Loucy (cell line): ENCODE measurements at regions not wholly inside any gene's neighbourhood (a gene's known extent, or its start where the extent isn't known, plus 50 kb on each side); places are given as distances from the start of the nearest gene placed in this dataset.

ENCODE experiments used
- H2AFZ ChIP-seq: fragments of 200-600 bp; sonication (generic); 2 replicates; pipeline ENCODE4 v1.6.0; 2016; ENCODE audit warnings: antibody characterized with exemption, mild to moderate bottlenecking, low read length, moderate library complexity
- H3F3A ChIP-seq: fragments of 200-600 bp; 2 replicates; pipeline ENCODE4 v1.6.0; 2016; ENCODE audit warnings: antibody characterized with exemption, low read depth, mild to moderate bottlenecking
- H3K27me3 ChIP-seq: fragments of 200-600 bp; sonication (generic); 2 replicates; pipeline ENCODE4 v1.6.1; 2014; ENCODE audit warnings: low read length, mild to moderate bottlenecking; ENCODE audit not compliant: insufficient read depth, poor library complexity, severe bottlenecking
- H3K36me3 ChIP-seq: fragments of 200-600 bp; sonication (generic); 2 replicates; pipeline ENCODE4 v1.6.1; 2016; ENCODE audit warnings: low read length; ENCODE audit not compliant: insufficient read depth
- H3K4me1 ChIP-seq: fragments of 200-600 bp; sonication (generic); 2 replicates; pipeline ENCODE4 v1.5.1; 2014; ENCODE audit warnings: low read length, mild to moderate bottlenecking; ENCODE audit not compliant: insufficient read depth, poor library complexity, severe bottlenecking
- H3K4me2 ChIP-seq: fragments of 200-600 bp; sonication (generic); 2 replicates; pipeline ENCODE4 v1.6.0; 2014; ENCODE audit warnings: antibody characterized with exemption, low read length, low read depth, mild to moderate bottlenecking; ENCODE audit not compliant: poor library complexity, severe bottlenecking
- H3K4me3 ChIP-seq: fragments of 200-600 bp; sonication (generic); 2 replicates; pipeline ENCODE4 v1.5.1; 2014; ENCODE audit warnings: low read length, mild to moderate bottlenecking, mixed read lengths; ENCODE audit not compliant: poor library complexity, severe bottlenecking
- H3K79me2 ChIP-seq: fragments of 200-600 bp; sonication (generic); 2 replicates; pipeline ENCODE4 v1.6.1; 2014; ENCODE audit warnings: low read length; ENCODE audit not compliant: insufficient read depth
- H3K9ac ChIP-seq: fragments of 200-600 bp; sonication (generic); 2 replicates; pipeline ENCODE4 v1.6.0; 2014; ENCODE audit warnings: mild to moderate bottlenecking, low read depth, low read length, moderate library complexity; ENCODE audit not compliant: poor library complexity, severe bottlenecking
- H3K9me2 ChIP-seq: fragments of 200-600 bp; sonication (generic); replicated peaks from 2 replicates; pipeline ENCODE4 v1.6.1; 2016; ENCODE audit warnings: low read depth, low read length, mixed read lengths
- H3K9me3 ChIP-seq: fragments of 200-600 bp; sonication (generic); 2 replicates; pipeline ENCODE4 v1.6.1; 2014; ENCODE audit warnings: mild to moderate bottlenecking, antibody characterized with exemption, low read length, low read depth; ENCODE audit not compliant: insufficient read depth
- H4K20me1 ChIP-seq: fragments of 200-600 bp; sonication (generic); 2 replicates; pipeline ENCODE4 v1.6.0; 2014; ENCODE audit warnings: antibody characterized with exemption, low read length, mild to moderate bottlenecking; ENCODE audit not compliant: insufficient read depth, poor library complexity, severe bottlenecking
- EZH2phosphoT487 ChIP-seq: fragments of 200-600 bp; IDR thresholded peaks from 2 replicates; pipeline ENCODE4 v1.6.1; 2018; ENCODE audit warnings: antibody characterized with exemption, mild to moderate bottlenecking, moderate library complexity, borderline replicate concordance
- TF ChIP-seq, protein P1 (sequence below): fragments of 200-600 bp; sonication (generic); conservative IDR thresholded peaks from 2 replicates; pipeline ENCODE4 v1.5.1; 2014; ENCODE audit warnings: mild to moderate bottlenecking, antibody characterized with exemption, low read length

DNA sequence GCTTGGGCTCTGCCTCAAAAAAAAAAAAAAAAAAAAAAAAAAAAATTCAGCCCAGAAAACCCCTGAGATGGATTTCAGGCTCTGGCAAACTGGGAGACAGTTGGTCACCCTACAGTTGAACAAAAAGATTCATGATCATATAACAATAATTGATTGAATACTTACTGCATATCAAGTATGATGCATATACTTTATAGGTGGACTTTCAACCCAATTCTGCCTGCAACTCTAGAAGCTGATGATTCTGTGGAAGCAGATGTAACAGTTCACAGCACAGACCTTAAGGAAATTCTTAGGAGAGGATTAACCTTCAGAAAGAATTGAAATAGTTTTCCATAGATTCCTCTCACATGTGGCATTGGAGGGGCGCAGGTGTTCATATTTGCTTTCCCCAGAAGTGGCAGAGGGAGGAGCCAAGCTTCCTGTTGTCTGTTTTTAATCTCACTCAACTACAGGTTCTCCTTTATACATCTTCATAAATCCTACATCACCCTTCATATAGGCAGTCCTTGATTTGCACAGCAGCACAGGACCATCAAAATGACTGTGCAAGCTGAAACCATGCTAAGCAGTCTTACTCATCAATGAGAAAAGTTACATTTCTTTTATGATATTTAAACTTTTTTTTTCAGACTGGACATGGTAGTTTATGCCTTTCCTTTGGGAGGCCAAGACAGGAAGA is 149.4 kb upstream of the KLF3 start:
- Histone ChIP-seq H3K9me3 (no peaks in the 10 kb centered on the region), H3K36me3 (no peaks in the 10 kb centered on the region), H3K79me2 (no peaks in the 10 kb centered on the region), H3K9me2 (no peaks in the 10 kb centered on the region), H3F3A (no peaks in the 10 kb centered on the region), H3K4me2 (no peak overlapping the region), H3K27me3 (no peaks in the 10 kb centered on the region), H3K4me3 (no peak overlapping the region), H3K9ac (no peak overlapping the region), H4K20me1 (no peaks in the 10 kb centered on the region), H3K4me1 (no peaks in the 10 kb centered on the region), H2AFZ (no peak overlapping the region)
- TF ChIP-seq EZH2phosphoT487, result no peak
- TF ChIP-seq, protein P1, sequence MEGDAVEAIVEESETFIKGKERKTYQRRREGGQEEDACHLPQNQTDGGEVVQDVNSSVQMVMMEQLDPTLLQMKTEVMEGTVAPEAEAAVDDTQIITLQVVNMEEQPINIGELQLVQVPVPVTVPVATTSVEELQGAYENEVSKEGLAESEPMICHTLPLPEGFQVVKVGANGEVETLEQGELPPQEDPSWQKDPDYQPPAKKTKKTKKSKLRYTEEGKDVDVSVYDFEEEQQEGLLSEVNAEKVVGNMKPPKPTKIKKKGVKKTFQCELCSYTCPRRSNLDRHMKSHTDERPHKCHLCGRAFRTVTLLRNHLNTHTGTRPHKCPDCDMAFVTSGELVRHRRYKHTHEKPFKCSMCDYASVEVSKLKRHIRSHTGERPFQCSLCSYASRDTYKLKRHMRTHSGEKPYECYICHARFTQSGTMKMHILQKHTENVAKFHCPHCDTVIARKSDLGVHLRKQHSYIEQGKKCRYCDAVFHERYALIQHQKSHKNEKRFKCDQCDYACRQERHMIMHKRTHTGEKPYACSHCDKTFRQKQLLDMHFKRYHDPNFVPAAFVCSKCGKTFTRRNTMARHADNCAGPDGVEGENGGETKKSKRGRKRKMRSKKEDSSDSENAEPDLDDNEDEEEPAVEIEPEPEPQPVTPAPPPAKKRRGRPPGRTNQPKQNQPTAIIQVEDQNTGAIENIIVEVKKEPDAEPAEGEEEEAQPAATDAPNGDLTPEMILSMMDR, result no peak

DNA sequence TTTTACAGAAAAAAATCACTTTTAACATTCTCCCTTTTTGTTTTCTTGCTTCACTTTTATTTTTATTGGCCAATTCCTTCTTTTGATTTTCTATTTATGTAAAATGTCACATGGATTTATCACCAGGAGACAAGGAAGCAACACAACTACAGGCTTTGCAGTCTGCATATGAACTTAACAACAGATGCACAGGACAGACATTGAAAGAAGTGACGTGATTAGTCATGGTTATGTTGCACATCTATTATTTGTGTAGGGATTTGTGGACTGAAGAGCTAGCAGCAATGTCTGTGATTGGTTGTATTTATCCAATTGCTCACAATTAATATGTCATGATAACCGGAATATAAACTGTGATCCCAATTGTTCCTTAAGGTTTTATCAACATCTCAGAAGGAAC is 147.8 kb upstream of the KLF3 start:
- Histone ChIP-seq H3K4me3 (no peak overlapping the region), H4K20me1 (no peaks in the 10 kb centered on the region), H3K9ac (no peak overlapping the region), H3F3A (no peaks in the 10 kb centered on the region), H3K27me3 (no peaks in the 10 kb centered on the region), H3K4me1 (no peaks in the 10 kb centered on the region), H3K79me2 (no peaks in the 10 kb centered on the region), H2AFZ (no peak overlapping the region), H3K9me3 (no peaks in the 10 kb centered on the region), H3K9me2 (no peaks in the 10 kb centered on the region), H3K36me3 (no peaks in the 10 kb centered on the region), H3K4me2 (no peak overlapping the region)
- TF ChIP-seq, protein P1, result no peak
- TF ChIP-seq EZH2phosphoT487, result no peak

DNA sequence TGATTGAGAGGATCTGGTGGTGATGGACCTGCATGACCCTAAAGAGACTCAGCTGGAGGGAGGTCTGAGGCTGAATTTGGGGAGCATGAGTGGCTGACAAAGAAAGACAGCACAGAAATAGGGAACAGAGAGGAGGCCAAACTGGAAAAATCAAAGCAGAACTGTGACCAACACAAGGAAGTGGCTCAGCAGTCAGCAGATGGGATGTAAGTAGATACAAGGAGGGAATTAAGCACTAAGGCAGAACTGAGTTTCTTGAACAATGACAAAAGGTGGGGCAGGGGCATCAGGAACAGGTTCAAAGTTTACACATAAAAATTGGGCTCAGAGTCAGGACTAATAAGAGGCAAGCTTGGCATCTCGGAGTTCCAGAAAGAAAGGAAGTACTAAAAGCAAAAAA is 144.3 kb upstream of the KLF3 start:
- H3K9me2 ChIP-seq, result no peaks in the 10 kb centered on the region
- no peaks in the 10 kb centered on the region for H4K20me1 ChIP-seq
- H3K27me3 ChIP-seq, result no peaks in the 10 kb centered on the region
- no peaks in the 10 kb centered on the region for H3K4me1 ChIP-seq
- H3K4me2 ChIP-seq, result no peak overlapping the region
- TF ChIP-seq, protein P1, result no peak
- no peak for TF ChIP-seq EZH2phosphoT487
- no peak overlapping the region for H3K9ac ChIP-seq
- no peak overlapping the region for H3K4me3 ChIP-seq
- H3K36me3 ChIP-seq, result no peaks in the 10 kb centered on the region
- no peak overlapping the region for H2AFZ ChIP-seq
- no peaks in the 10 kb centered on the region for H3K79me2 ChIP-seq
- no peaks in the 10 kb centered on the region for H3K9me3 ChIP-seq
- H3F3A ChIP-seq, result no peaks in the 10 kb centered on the region
